Mesenchymal stem cell (in vitro differentiated cells and primary cell): ENCODE measurements at regions not wholly inside any gene's neighbourhood (a gene's known extent, or its start where the extent isn't known, plus 50 kb on each side); places are given as distances from the start of the nearest gene placed in this dataset.
"Not testable (repeated sequence)": the region's sequence is repeated elsewhere in the genome, so short reads cannot be mapped to it uniquely, and the experiment has no call there.

ENCODE experiments used
- DNase-seq: peaks from one replicate; pipeline ENCODE4 v3.0.0-alpha.2; 2013
- H2AFZ ChIP-seq: one replicate; pipeline ENCODE4 v1.6.1; 2013; ENCODE audit warnings: low read depth, mild to moderate bottlenecking, control low read depth, inconsistent platforms, low read length, moderate library complexity
- H2AK5ac ChIP-seq: 2 replicates; pipeline ENCODE4 v1.6.1; 2013; ENCODE audit warnings: low read length, moderate library complexity, mild to moderate bottlenecking, inconsistent platforms; ENCODE audit not compliant: severe bottlenecking
- H2BK120ac ChIP-seq: one replicate; pipeline ENCODE4 v1.6.1; 2013; ENCODE audit warnings: low read depth, mild to moderate bottlenecking, inconsistent platforms, low read length, moderate library complexity
- H2BK12ac ChIP-seq, 2 experiments: one replicate each; pipeline ENCODE4 v1.6.1; 2013; ENCODE audit warnings: inconsistent platforms in 2 of 2, low read length in 2 of 2, mild to moderate bottlenecking in 2 of 2, moderate library complexity in 2 of 2, control low read depth in 1 of 2
- H2BK15ac ChIP-seq: one replicate; pipeline ENCODE4 v1.6.1; 2013; ENCODE audit warnings: mild to moderate bottlenecking, low read depth, inconsistent platforms; ENCODE audit not compliant: poor library complexity, severe bottlenecking
- H2BK5ac ChIP-seq: 2 replicates; pipeline ENCODE4 v1.6.1; 2013; ENCODE audit warnings: low read depth, mild to moderate bottlenecking, low read length, control low read depth, inconsistent platforms; ENCODE audit not compliant: poor library complexity, severe bottlenecking
- H3K14ac ChIP-seq, 2 experiments: one replicate each; pipeline ENCODE4 v1.6.1; 2013; ENCODE audit warnings: inconsistent platforms in 2 of 2, low read length in 2 of 2, control low read depth in 1 of 2, mild to moderate bottlenecking in 1 of 2, moderate library complexity in 1 of 2
- H3K18ac ChIP-seq, 2 experiments: one replicate each; pipeline ENCODE4 v1.6.1; 2013; ENCODE audit warnings: inconsistent platforms in 2 of 2, low read length in 2 of 2, control low read depth in 1 of 2, low read depth in 1 of 2, mild to moderate bottlenecking in 1 of 2
- H3K23ac ChIP-seq, 2 experiments: one replicate each; pipeline ENCODE4 v1.6.1; 2013; ENCODE audit warnings: inconsistent platforms in 2 of 2, low read length in 2 of 2, mild to moderate bottlenecking in 2 of 2, moderate library complexity in 2 of 2, control low read depth in 1 of 2
- H3K27ac ChIP-seq: 2 replicates; pipeline ENCODE4 v1.5.1; 2013; ENCODE audit warnings: mild to moderate bottlenecking, moderate library complexity, low read length, control low read depth, inconsistent platforms; ENCODE audit not compliant: poor library complexity, severe bottlenecking
- H3K27me3 ChIP-seq, 2 experiments: 2 replicates each; pipeline versions ENCODE4 v1.6.1 to v1.7.0; 2013; ENCODE audit warnings: low read length in 2 of 2, mild to moderate bottlenecking in 2 of 2, moderate library complexity in 2 of 2, control low read depth in 1 of 2, inconsistent platforms in 1 of 2; ENCODE audit not compliant: control insufficient read depth in 1 of 2, insufficient read depth in 1 of 2
- H3K36me3 ChIP-seq, 2 experiments: 2 replicates each; pipeline versions ENCODE4 v1.6.1 to v1.7.0; 2013; ENCODE audit warnings: low read length in 2 of 2, control low read depth in 1 of 2, inconsistent platforms in 1 of 2, low read depth in 1 of 2, mild to moderate bottlenecking in 1 of 2; ENCODE audit not compliant: insufficient read depth in 2 of 2, control insufficient read depth in 1 of 2
- H3K4ac ChIP-seq, 2 experiments: one replicate each; pipeline ENCODE4 v1.6.1; 2013; ENCODE audit warnings: inconsistent platforms in 2 of 2, low read length in 2 of 2, mild to moderate bottlenecking in 2 of 2, moderate library complexity in 2 of 2, control low read depth in 1 of 2, low read depth in 1 of 2
- H3K4me1 ChIP-seq: 2 replicates; pipeline ENCODE4 v1.6.1; 2013; ENCODE audit warnings: low read depth, low read length, control low read depth; ENCODE audit not compliant: control insufficient read depth, insufficient read depth
- H3K4me2 ChIP-seq: 2 replicates; pipeline ENCODE4 v1.6.1; 2013; ENCODE audit warnings: low read length, mild to moderate bottlenecking, inconsistent platforms; ENCODE audit not compliant: poor library complexity, severe bottlenecking
- H3K4me3 ChIP-seq, 2 experiments: 2 replicates each; pipeline versions ENCODE4 v1.5.1 to v1.7.0; 2013; ENCODE audit warnings: low read length in 2 of 2, mild to moderate bottlenecking in 2 of 2, control low read depth in 1 of 2, low read depth in 1 of 2; ENCODE audit not compliant: insufficient read depth in 1 of 2
- H3K79me1 ChIP-seq: replicated peaks from 2 replicates; pipeline ENCODE4 v1.6.1; 2013; ENCODE audit warnings: mild to moderate bottlenecking, control low read depth, low read length, inconsistent platforms; ENCODE audit not compliant: poor library complexity, severe bottlenecking
- H3K9ac ChIP-seq: 2 replicates; pipeline ENCODE4 v1.7.0; 2013; ENCODE audit warnings: mild to moderate bottlenecking, low read length, moderate library complexity
- H3K9me3 ChIP-seq: 2 replicates; pipeline ENCODE4 v1.7.0; 2013; ENCODE audit warnings: mild to moderate bottlenecking, low read length; ENCODE audit not compliant: control insufficient read depth
- H4K8ac ChIP-seq: one replicate; pipeline ENCODE4 v1.6.1; 2013; ENCODE audit warnings: inconsistent platforms, mild to moderate bottlenecking, low read length, moderate library complexity
- H4K91ac ChIP-seq: one replicate; pipeline ENCODE4 v1.6.1; 2013; ENCODE audit warnings: mild to moderate bottlenecking, low read length, inconsistent platforms
- WGBS: methylation state at CpG from one replicate; pipeline ENCODE4 v1.1.7; 2013; ENCODE audit warnings: mixed read lengths; 5-methylcytosine and 5-hydroxymethylcytosine counted together

DNA sequence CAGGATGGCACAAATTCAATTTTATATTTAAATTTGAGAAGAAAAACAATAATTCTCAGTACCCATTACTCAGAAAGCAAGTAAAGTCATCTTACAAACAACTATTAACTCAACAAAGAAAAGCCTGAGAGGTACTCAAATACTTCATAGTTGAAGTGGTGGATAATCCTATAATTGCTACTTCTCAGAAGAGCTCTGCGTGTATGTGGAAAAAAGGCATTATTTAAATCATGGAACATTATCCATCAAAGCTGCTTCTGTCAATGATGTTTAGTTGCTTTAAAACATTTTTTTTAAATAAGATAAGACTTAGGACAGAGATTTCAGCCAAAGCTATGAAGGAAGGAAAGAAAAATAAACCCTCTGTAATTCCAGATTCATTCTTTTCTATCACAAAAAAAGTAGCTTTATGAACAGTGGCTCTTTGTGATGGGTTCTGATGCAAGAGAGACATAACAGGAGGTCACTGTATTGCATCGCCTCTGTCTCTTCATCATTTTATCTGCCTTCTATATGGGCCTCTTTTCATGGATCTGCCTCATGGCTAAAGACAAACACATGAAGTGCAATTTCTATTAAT is 367.9 kb upstream of the SLC35B3 start:
- Histone ChIP-seq H3K36me3 (no peaks in the 10 kb centered on the region), H3K4me3 (no peak overlapping the region), H2BK5ac (no peak overlapping the region), H3K27ac (no peak overlapping the region), H3K23ac (no peak overlapping the region), H4K91ac (no peak overlapping the region), H3K79me1 (no peaks in the 10 kb centered on the region), H3K14ac (no peak overlapping the region), H3K9ac (no peak overlapping the region), H3K4me1 (no peaks in the 10 kb centered on the region), H3K27me3 (no peaks in the 10 kb centered on the region), H2AK5ac (no peak overlapping the region), H3K4ac (no peak overlapping the region), H4K8ac (no peak overlapping the region), H2BK120ac (no peak overlapping the region), H3K4me2 (no peak overlapping the region), H3K18ac (no peak overlapping the region), H2BK12ac (no peak overlapping the region), H2AFZ (no peak overlapping the region), H3K9me3 (peaks cover 13% of the 10 kb centered on the region), H2BK15ac (no peak overlapping the region)
- no peak for DNase-seq
- 43% methylated on average over 1 of the region's 2 CpGs for WGBS

- not testable (repeated sequence) for DNase-seq, H3K4me2 ChIP-seq, H3K14ac ChIP-seq, H4K91ac ChIP-seq, H3K4ac ChIP-seq, H2AFZ ChIP-seq, H3K27ac ChIP-seq, H3K9ac ChIP-seq, H3K27me3 ChIP-seq, H3K23ac ChIP-seq, H2AK5ac ChIP-seq, H3K79me1 ChIP-seq, H3K36me3 ChIP-seq, H3K4me3 ChIP-seq, H3K18ac ChIP-seq, H2BK12ac ChIP-seq, H2BK5ac ChIP-seq, H3K4me1 ChIP-seq, H2BK120ac ChIP-seq, H2BK15ac ChIP-seq, H4K8ac ChIP-seq
- H3K9me3 ChIP-seq: peaks cover 13% of the 10 kb centered on the region
- WGBS: 65% methylated on average over 4 of the region's 4 CpGs
These were observed 367.1 kb upstream of the SLC35B3 start for GRCh38 chr6:8802397-8802796.

GRCh38 chr6:8794420-8794819 is 359.1 kb upstream of the SLC35B3 start:
- Histone ChIP-seq H3K36me3 (no peaks in the 10 kb centered on the region), H2AK5ac (no peak overlapping the region), H3K4me2 (no peak overlapping the region), H3K4me3 (no peak overlapping the region), H2BK5ac (no peak overlapping the region), H4K8ac (no peak overlapping the region), H3K9me3 (peaks cover 3% of the 10 kb centered on the region), H2AFZ (no peak overlapping the region), H3K27me3 (no peaks in the 10 kb centered on the region), H3K14ac (no peak overlapping the region), H2BK15ac (no peak overlapping the region), H3K9ac (no peak overlapping the region), H4K91ac (no peak overlapping the region), H3K4ac (no peak overlapping the region), H3K79me1 (no peaks in the 10 kb centered on the region), H3K23ac (no peak overlapping the region), H2BK120ac (no peak overlapping the region), H3K27ac (no peak overlapping the region), H3K4me1 (no peaks in the 10 kb centered on the region), H3K18ac (no peak overlapping the region), H2BK12ac (no peak overlapping the region)
- 49% methylated on average over 2 of the region's 3 CpGs for WGBS
- no peak for DNase-seq

- Histone ChIP-seq H2BK12ac (no peak overlapping the region), H3K14ac (no peak overlapping the region), H3K4me3 (no peak overlapping the region), H3K27ac (no peak overlapping the region), H3K9ac (no peak overlapping the region), H3K36me3 (no peaks in the 10 kb centered on the region), H3K18ac (no peak overlapping the region), H3K4me2 (no peak overlapping the region), H3K79me1 (no peaks in the 10 kb centered on the region), H4K91ac (no peak overlapping the region), H3K9me3 (peaks cover 3% of the 10 kb centered on the region), H2BK120ac (no peak overlapping the region), H4K8ac (no peak overlapping the region), H2AK5ac (no peak overlapping the region), H2BK15ac (no peak overlapping the region), H2AFZ (no peak overlapping the region), H2BK5ac (no peak overlapping the region), H3K4ac (no peak overlapping the region), H3K27me3 (no peaks in the 10 kb centered on the region), H3K23ac (no peak overlapping the region), H3K4me1 (no peaks in the 10 kb centered on the region)
- WGBS: no CpG with 5 or more reads among the region's 2 CpGs
- no peak for DNase-seq
These were observed 354.5 kb upstream of the SLC35B3 start for GRCh38 chr6:8789878-8790277.
